Uterus (tissue), 2 donors: ENCODE measurements at regions not wholly inside any gene's neighbourhood (a gene's known extent, or its start where the extent isn't known, plus 50 kb on each side); places are given as distances from the start of the nearest gene placed in this dataset.

Source experiments
- CTCF ChIP-seq, 4 experiments: fragments of 200-600 bp in 2 of 4; fragments of 450-650 bp in 2 of 4; sonication (generic) in 2 of 4; IDR thresholded peaks; one replicate each; pipeline ENCODE4 v1.5.1; 2016 to 2019; ENCODE audit warnings: antibody characterized with exemption in 4 of 4, mild to moderate bottlenecking in 2 of 4, moderate library complexity in 1 of 4
- POLR2A ChIP-seq, 2 donors: fragments of 450-650 bp; IDR thresholded peaks; one replicate each; pipeline ENCODE4 v1.6.1; 2016; ENCODE audit warnings: antibody characterized with exemption in 2 of 2, mild to moderate bottlenecking in 1 of 2, moderate library complexity in 1 of 2

- TF ChIP-seq CTCF (IDR thresholded peaks at IDR 0.05) (no peak), POLR2A (IDR thresholded peaks at IDR 0.05) (no peak)
Measured at GRCh38 chr20:52263757-52264156, 72.2 kb upstream of the ZFP64 start.
